ENCODE measurements at regions not wholly inside any gene's neighbourhood (a gene's known extent, or its start where the extent isn't known, plus 50 kb on each side); places are given as distances from the start of the nearest gene placed in this dataset.

- no peaks in the 10 kb centered on the region for H3K27me3 ChIP-seq (ENCODE audit: control insufficient read depth, insufficient read depth, low read length)
- no peaks in the 10 kb centered on the region for H3K36me3 ChIP-seq (ENCODE audit: control insufficient read depth, insufficient read depth, low read length)
- H3K4me1 ChIP-seq (ENCODE audit: control insufficient read depth, insufficient read depth, low read length), result no peaks in the 10 kb centered on the region
- H3K9me3 ChIP-seq (ENCODE audit: control insufficient read depth, insufficient read depth, low read depth, low read length), result peaks cover 17% of the 10 kb centered on the region
- no peak overlapping the region for H3K4me3 ChIP-seq (ENCODE audit: low read depth, low read length)
- no peak overlapping the region for H3K9ac ChIP-seq (ENCODE audit: low read length)
- no peak overlapping the region for H3K27ac ChIP-seq (ENCODE audit: low read depth, low read length)
These were observed 171.4 kb upstream of the ZP4 start for GRCh38 chr1:238061967-238062613.

- Histone ChIP-seq H3K4me3 (ENCODE audit: low read depth, low read length) (no peak overlapping the region), H3K9me3 (ENCODE audit: control insufficient read depth, insufficient read depth, low read depth, low read length) (peaks cover 21% of the 10 kb centered on the region), H3K9ac (ENCODE audit: low read length) (no peak overlapping the region), H3K36me3 (ENCODE audit: control insufficient read depth, insufficient read depth, low read length) (no peaks in the 10 kb centered on the region), H3K27ac (ENCODE audit: low read depth, low read length) (no peak overlapping the region), H3K27me3 (ENCODE audit: control insufficient read depth, insufficient read depth, low read length) (no peaks in the 10 kb centered on the region), H3K4me1 (ENCODE audit: control insufficient read depth, insufficient read depth, low read length) (no peaks in the 10 kb centered on the region)
These were observed 169.3 kb upstream of the ZP4 start for GRCh38 chr1:238060061-238060460.

GRCh38 chr1:238052496-238053266 is 162.0 kb upstream of the ZP4 start:
- Histone ChIP-seq H3K4me3 (ENCODE audit: low read depth, low read length) (no peak overlapping the region), H3K27me3 (ENCODE audit: control insufficient read depth, insufficient read depth, low read length) (no peaks in the 10 kb centered on the region), H3K9me3 (ENCODE audit: control insufficient read depth, insufficient read depth, low read depth, low read length) (peaks cover 12% of the 10 kb centered on the region), H3K9ac (ENCODE audit: low read length) (no peak overlapping the region), H3K27ac (ENCODE audit: low read depth, low read length) (no peak overlapping the region), H3K36me3 (ENCODE audit: control insufficient read depth, insufficient read depth, low read length) (no peaks in the 10 kb centered on the region), H3K4me1 (ENCODE audit: control insufficient read depth, insufficient read depth, low read length) (no peaks in the 10 kb centered on the region)

- Histone ChIP-seq H3K4me3 (ENCODE audit: low read depth, low read length) (no peak overlapping the region), H3K9ac (ENCODE audit: low read length) (no peak overlapping the region), H3K36me3 (ENCODE audit: control insufficient read depth, insufficient read depth, low read length) (no peaks in the 10 kb centered on the region), H3K27ac (ENCODE audit: low read depth, low read length) (no peak overlapping the region), H3K4me1 (ENCODE audit: control insufficient read depth, insufficient read depth, low read length) (peaks cover 16% of the 10 kb centered on the region), H3K27me3 (ENCODE audit: control insufficient read depth, insufficient read depth, low read length) (no peaks in the 10 kb centered on the region), H3K9me3 (ENCODE audit: control insufficient read depth, insufficient read depth, low read depth, low read length) (peaks cover 5% of the 10 kb centered on the region; the same call in 1 of the 2 replicates)
These were observed 138.4 kb upstream of the ZP4 start for GRCh38 chr1:238029126-238029525.

- H3K27ac ChIP-seq (ENCODE audit: low read depth, low read length), result no peak overlapping the region
- H3K9me3 ChIP-seq (ENCODE audit: control insufficient read depth, insufficient read depth, low read depth, low read length), result peaks cover 5% of the 10 kb centered on the region; the same call in 1 of the 2 replicates
- H3K36me3 ChIP-seq (ENCODE audit: control insufficient read depth, insufficient read depth, low read length), result no peaks in the 10 kb centered on the region
- H3K9ac ChIP-seq (ENCODE audit: low read length), result no peak overlapping the region
- H3K27me3 ChIP-seq (ENCODE audit: control insufficient read depth, insufficient read depth, low read length), result no peaks in the 10 kb centered on the region
- H3K4me1 ChIP-seq (ENCODE audit: control insufficient read depth, insufficient read depth, low read length), result peaks cover 16% of the 10 kb centered on the region
- H3K4me3 ChIP-seq (ENCODE audit: low read depth, low read length), result no peak overlapping the region
These were observed 136.6 kb upstream of the ZP4 start for GRCh38 chr1:238027366-238027765.

- peaks cover 5% of the 10 kb centered on the region; the same call in 1 of the 2 replicates for H3K9me3 ChIP-seq (ENCODE audit: control insufficient read depth, insufficient read depth, low read depth, low read length)
- H3K27ac ChIP-seq (ENCODE audit: low read depth, low read length), result no peak overlapping the region
- no peaks in the 10 kb centered on the region for H3K27me3 ChIP-seq (ENCODE audit: control insufficient read depth, insufficient read depth, low read length)
- no peaks in the 10 kb centered on the region for H3K36me3 ChIP-seq (ENCODE audit: control insufficient read depth, insufficient read depth, low read length)
- peaks cover 9% of the 10 kb centered on the region; the same call in 1 of the 2 replicates for H3K4me1 ChIP-seq (ENCODE audit: control insufficient read depth, insufficient read depth, low read length)
- no peak overlapping the region for H3K4me3 ChIP-seq (ENCODE audit: low read depth, low read length)
- no peak overlapping the region for H3K9ac ChIP-seq (ENCODE audit: low read length)
These were observed 132.4 kb upstream of the ZP4 start for GRCh38 chr1:238023137-238023536.

GRCh38 chr1:238018214-238018613 is 127.5 kb upstream of the ZP4 start:
- no peaks in the 10 kb centered on the region for H3K27me3 ChIP-seq (ENCODE audit: control insufficient read depth, insufficient read depth, low read length)
- no peak overlapping the region for H3K9ac ChIP-seq (ENCODE audit: low read length)
- H3K4me3 ChIP-seq (ENCODE audit: low read depth, low read length), result no peak overlapping the region
- H3K36me3 ChIP-seq (ENCODE audit: control insufficient read depth, insufficient read depth, low read length), result no peaks in the 10 kb centered on the region
- no peak overlapping the region for H3K27ac ChIP-seq (ENCODE audit: low read depth, low read length)
- H3K9me3 ChIP-seq (ENCODE audit: control insufficient read depth, insufficient read depth, low read depth, low read length), result no peaks in the 10 kb centered on the region
- no peaks in the 10 kb centered on the region for H3K4me1 ChIP-seq (ENCODE audit: control insufficient read depth, insufficient read depth, low read length)

- Histone ChIP-seq H3K4me1 (ENCODE audit: control insufficient read depth, insufficient read depth, low read length) (no peaks in the 10 kb centered on the region), H3K9me3 (ENCODE audit: control insufficient read depth, insufficient read depth, low read depth, low read length) (no peaks in the 10 kb centered on the region), H3K9ac (ENCODE audit: low read length) (no peak overlapping the region), H3K4me3 (ENCODE audit: low read depth, low read length) (no peak overlapping the region), H3K27me3 (ENCODE audit: control insufficient read depth, insufficient read depth, low read length) (no peaks in the 10 kb centered on the region), H3K36me3 (ENCODE audit: control insufficient read depth, insufficient read depth, low read length) (no peaks in the 10 kb centered on the region), H3K27ac (ENCODE audit: low read depth, low read length) (no peak overlapping the region)
These were observed 116.1 kb upstream of the ZP4 start for GRCh38 chr1:238006779-238007178.

- no peaks in the 10 kb centered on the region for H3K27me3 ChIP-seq (ENCODE audit: control insufficient read depth, insufficient read depth, low read length)
- H3K9me3 ChIP-seq (ENCODE audit: control insufficient read depth, insufficient read depth, low read depth, low read length), result no peaks in the 10 kb centered on the region
These were observed 114.4 kb upstream of the ZP4 start for GRCh38 chr1:238005116-238005515.

GRCh38 chr1:238001818-238002217 is 111.1 kb upstream of the ZP4 start:
- Histone ChIP-seq H3K4me1 (ENCODE audit: control insufficient read depth, insufficient read depth, low read length) (no peaks in the 10 kb centered on the region), H3K27ac (ENCODE audit: low read depth, low read length) (no peak overlapping the region), H3K9me3 (ENCODE audit: control insufficient read depth, insufficient read depth, low read depth, low read length) (no peaks in the 10 kb centered on the region), H3K4me3 (ENCODE audit: low read depth, low read length) (no peak overlapping the region), H3K9ac (ENCODE audit: low read length) (no peak overlapping the region), H3K27me3 (ENCODE audit: control insufficient read depth, insufficient read depth, low read length) (no peaks in the 10 kb centered on the region), H3K36me3 (ENCODE audit: control insufficient read depth, insufficient read depth, low read length) (no peaks in the 10 kb centered on the region)

More at GRCh38 chr1:238005116-238005515, 114.4 kb upstream of the ZP4 start:
- no peaks in the 10 kb centered on the region for H3K4me1 ChIP-seq (ENCODE audit: control insufficient read depth, insufficient read depth, low read length)
- H3K27ac ChIP-seq (ENCODE audit: low read depth, low read length), result no peak overlapping the region
- no peak overlapping the region for H3K9ac ChIP-seq (ENCODE audit: low read length)
- no peak overlapping the region for H3K4me3 ChIP-seq (ENCODE audit: low read depth, low read length)
- no peaks in the 10 kb centered on the region for H3K36me3 ChIP-seq (ENCODE audit: control insufficient read depth, insufficient read depth, low read length)

GRCh38 chr1:237999426-238000052 is 108.8 kb upstream of the ZP4 start:
- Histone ChIP-seq H3K27me3 (ENCODE audit: control insufficient read depth, insufficient read depth, low read length) (no peaks in the 10 kb centered on the region), H3K9ac (ENCODE audit: low read length) (no peak overlapping the region), H3K27ac (ENCODE audit: low read depth, low read length) (no peak overlapping the region), H3K36me3 (ENCODE audit: control insufficient read depth, insufficient read depth, low read length) (no peaks in the 10 kb centered on the region), H3K9me3 (ENCODE audit: control insufficient read depth, insufficient read depth, low read depth, low read length) (no peaks in the 10 kb centered on the region), H3K4me1 (ENCODE audit: control insufficient read depth, insufficient read depth, low read length) (no peaks in the 10 kb centered on the region), H3K4me3 (ENCODE audit: low read depth, low read length) (no peak overlapping the region)

Measured in HUES6 (cell line).